ENCODE measurements at regions not wholly inside any gene's neighbourhood (a gene's known extent, or its start where the extent isn't known, plus 50 kb on each side); places are given as distances from the start of the nearest gene placed in this dataset.

DNA sequence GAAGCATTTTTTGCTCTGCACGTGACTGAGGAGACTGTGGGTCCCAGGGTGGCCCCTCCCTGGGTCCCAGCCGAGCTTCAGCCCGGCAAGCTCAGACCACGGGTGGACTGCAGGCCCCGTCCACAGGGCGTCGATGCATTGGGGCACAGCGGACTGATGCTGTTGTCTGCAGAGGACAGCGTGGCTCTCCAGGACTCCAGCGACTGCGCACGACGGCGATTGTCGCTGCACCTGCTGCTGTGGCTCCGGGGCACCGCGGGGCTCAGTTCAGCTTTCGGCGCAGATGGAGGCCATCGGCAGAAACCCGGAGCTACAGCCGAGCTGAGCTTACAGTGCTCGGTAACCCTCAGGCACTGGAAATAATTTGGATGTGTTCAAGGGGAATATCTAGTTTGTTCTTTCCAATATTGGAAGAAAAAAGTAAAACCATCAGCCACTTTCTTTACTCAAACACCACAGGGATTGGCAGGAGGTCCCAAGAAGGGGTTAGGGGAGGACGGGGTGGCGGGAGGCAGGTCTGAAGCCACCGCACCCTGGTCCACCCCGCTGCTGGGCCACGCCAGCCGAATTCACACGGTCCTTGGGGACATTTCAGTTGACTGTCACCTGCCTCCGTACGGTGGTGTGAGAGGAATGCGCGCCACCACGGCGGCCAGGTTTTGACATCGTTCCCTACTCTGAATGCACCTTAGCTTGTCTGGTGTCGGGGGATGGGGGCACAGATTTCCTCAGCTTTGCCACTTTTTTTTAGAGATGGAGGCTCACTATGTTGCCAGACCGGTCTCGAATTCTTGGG is 88.7 kb upstream of the RPH3AL start:
- Mint-ChIP-seq H3K4me1 (peaks cover 3% of the 10 kb centered on the region; the same call in 1 of the 3 replicates), H3K27ac (no peak overlapping the region), H3K36me3 (ENCODE audit: low read depth) (peaks cover 35% of the 10 kb centered on the region), H3K27me3 (ENCODE audit: insufficient read depth, low read depth, poor library complexity) (peaks cover 11% of the 10 kb centered on the region), H3K9me3 (peaks cover 10% of the 10 kb centered on the region; the same call in 2 of the 3 replicates), H3K4me3 (no peak overlapping the region)
- Histone ChIP-seq H3K9me2 (ENCODE audit: insufficient read depth) (no peaks in the 10 kb centered on the region), H3F3A (replicated peaks; ENCODE audit: low read depth) (no peaks in the 10 kb centered on the region), H3K27me3 (ENCODE audit: insufficient read depth) (no peaks in the 10 kb centered on the region), H3K4me2 (no peak overlapping the region), H3K36me3 (ENCODE audit: insufficient read depth) (peaks cover 5% of the 10 kb centered on the region; the same call in 1 of the 2 replicates), H3K4me1 (ENCODE audit: insufficient read depth) (no peaks in the 10 kb centered on the region), H3K79me2 (replicated peaks; ENCODE audit: insufficient read depth) (peaks cover 13% of the 10 kb centered on the region), H3K4me3 (no peak overlapping the region), H3K27ac (ENCODE audit: low read depth) (no peak overlapping the region), H4K20me1 (replicated peaks; ENCODE audit: insufficient read depth) (no peaks in the 10 kb centered on the region; the same call in none of the 2 replicates), H2AFZ (no peak overlapping the region)
- DNase-seq (ENCODE audit: low spot score) (no peak), ATAC-seq (no peak)
- TF ChIP-seq, protein P1, sequence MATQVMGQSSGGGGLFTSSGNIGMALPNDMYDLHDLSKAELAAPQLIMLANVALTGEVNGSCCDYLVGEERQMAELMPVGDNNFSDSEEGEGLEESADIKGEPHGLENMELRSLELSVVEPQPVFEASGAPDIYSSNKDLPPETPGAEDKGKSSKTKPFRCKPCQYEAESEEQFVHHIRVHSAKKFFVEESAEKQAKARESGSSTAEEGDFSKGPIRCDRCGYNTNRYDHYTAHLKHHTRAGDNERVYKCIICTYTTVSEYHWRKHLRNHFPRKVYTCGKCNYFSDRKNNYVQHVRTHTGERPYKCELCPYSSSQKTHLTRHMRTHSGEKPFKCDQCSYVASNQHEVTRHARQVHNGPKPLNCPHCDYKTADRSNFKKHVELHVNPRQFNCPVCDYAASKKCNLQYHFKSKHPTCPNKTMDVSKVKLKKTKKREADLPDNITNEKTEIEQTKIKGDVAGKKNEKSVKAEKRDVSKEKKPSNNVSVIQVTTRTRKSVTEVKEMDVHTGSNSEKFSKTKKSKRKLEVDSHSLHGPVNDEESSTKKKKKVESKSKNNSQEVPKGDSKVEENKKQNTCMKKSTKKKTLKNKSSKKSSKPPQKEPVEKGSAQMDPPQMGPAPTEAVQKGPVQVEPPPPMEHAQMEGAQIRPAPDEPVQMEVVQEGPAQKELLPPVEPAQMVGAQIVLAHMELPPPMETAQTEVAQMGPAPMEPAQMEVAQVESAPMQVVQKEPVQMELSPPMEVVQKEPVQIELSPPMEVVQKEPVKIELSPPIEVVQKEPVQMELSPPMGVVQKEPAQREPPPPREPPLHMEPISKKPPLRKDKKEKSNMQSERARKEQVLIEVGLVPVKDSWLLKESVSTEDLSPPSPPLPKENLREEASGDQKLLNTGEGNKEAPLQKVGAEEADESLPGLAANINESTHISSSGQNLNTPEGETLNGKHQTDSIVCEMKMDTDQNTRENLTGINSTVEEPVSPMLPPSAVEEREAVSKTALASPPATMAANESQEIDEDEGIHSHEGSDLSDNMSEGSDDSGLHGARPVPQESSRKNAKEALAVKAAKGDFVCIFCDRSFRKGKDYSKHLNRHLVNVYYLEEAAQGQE (IDR thresholded peaks at IDR 0.05; ENCODE audit: unreplicated experiment) = no peak
- no peak for TF ChIP-seq ZNF331 (CRISPR knock-in tag; IDR thresholded peaks at IDR 0.05; ENCODE audit: low read depth)
- no peak for TF ChIP-seq STAT1 (IDR thresholded peaks at IDR 0.05; ENCODE audit: unreplicated experiment)
- TF ChIP-seq, protein P2, sequence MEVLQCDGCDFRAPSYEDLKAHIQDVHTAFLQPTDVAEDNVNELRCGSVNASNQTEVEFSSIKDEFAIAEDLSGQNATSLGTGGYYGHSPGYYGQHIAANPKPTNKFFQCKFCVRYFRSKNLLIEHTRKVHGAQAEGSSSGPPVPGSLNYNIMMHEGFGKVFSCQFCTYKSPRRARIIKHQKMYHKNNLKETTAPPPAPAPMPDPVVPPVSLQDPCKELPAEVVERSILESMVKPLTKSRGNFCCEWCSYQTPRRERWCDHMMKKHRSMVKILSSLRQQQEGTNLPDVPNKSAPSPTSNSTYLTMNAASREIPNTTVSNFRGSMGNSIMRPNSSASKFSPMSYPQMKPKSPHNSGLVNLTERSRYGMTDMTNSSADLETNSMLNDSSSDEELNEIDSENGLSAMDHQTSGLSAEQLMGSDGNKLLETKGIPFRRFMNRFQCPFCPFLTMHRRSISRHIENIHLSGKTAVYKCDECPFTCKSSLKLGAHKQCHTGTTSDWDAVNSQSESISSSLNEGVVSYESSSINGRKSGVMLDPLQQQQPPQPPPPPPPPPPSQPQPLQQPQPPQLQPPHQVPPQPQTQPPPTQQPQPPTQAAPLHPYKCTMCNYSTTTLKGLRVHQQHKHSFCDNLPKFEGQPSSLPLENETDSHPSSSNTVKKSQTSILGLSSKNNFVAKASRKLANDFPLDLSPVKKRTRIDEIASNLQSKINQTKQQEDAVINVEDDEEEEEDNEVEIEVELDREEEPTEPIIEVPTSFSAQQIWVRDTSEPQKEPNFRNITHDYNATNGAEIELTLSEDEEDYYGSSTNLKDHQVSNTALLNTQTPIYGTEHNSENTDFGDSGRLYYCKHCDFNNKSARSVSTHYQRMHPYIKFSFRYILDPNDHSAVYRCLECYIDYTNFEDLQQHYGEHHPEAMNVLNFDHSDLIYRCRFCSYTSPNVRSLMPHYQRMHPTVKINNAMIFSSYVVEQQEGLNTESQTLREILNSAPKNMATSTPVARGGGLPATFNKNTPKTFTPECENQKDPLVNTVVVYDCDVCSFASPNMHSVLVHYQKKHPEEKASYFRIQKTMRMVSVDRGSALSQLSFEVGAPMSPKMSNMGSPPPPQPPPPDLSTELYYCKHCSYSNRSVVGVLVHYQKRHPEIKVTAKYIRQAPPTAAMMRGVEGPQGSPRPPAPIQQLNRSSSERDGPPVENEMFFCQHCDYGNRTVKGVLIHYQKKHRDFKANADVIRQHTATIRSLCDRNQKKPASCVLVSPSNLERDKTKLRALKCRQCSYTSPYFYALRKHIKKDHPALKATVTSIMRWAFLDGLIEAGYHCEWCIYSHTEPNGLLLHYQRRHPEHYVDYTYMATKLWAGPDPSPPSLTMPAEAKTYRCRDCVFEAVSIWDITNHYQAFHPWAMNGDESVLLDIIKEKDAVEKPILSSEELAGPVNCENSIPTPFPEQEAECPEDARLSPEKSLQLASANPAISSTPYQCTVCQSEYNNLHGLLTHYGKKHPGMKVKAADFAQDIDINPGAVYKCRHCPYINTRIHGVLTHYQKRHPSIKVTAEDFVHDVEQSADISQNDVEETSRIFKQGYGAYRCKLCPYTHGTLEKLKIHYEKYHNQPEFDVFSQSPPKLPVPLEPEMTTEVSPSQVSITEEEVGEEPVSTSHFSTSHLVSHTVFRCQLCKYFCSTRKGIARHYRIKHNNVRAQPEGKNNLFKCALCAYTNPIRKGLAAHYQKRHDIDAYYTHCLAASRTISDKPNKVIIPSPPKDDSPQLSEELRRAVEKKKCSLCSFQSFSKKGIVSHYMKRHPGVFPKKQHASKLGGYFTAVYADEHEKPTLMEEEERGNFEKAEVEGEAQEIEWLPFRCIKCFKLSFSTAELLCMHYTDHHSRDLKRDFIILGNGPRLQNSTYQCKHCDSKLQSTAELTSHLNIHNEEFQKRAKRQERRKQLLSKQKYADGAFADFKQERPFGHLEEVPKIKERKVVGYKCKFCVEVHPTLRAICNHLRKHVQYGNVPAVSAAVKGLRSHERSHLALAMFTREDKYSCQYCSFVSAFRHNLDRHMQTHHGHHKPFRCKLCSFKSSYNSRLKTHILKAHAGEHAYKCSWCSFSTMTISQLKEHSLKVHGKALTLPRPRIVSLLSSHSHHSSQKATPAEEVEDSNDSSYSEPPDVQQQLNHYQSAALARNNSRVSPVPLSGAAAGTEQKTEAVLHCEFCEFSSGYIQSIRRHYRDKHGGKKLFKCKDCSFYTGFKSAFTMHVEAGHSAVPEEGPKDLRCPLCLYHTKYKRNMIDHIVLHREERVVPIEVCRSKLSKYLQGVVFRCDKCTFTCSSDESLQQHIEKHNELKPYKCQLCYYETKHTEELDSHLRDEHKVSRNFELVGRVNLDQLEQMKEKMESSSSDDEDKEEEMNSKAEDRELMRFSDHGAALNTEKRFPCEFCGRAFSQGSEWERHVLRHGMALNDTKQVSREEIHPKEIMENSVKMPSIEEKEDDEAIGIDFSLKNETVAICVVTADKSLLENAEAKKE (CRISPR knock-in tag; IDR thresholded peaks at IDR 0.05) = no peak

Data from GM23338 (cell line).